Keratinocyte (primary cell): ENCODE measurements at regions not wholly inside any gene's neighbourhood (a gene's known extent, or its start where the extent isn't known, plus 50 kb on each side); places are given as distances from the start of the nearest gene placed in this dataset.

Source experiments
- DNase-seq: peaks from one replicate; pipeline ENCODE4 v3.0.0-alpha.2; 2011; ENCODE audit warnings: low read depth, missing footprints, low spot score
- FAIRE-seq: peaks from 2 replicates; lab custom pipeline; 2011; peaks lifted over from hg19 to GRCh38; lab: Jason Lieb, UNC
- H2AFZ ChIP-seq: 2 replicates; pipeline ENCODE4 v1.6.0; 2012; ENCODE audit warnings: low read length, control low read depth, inconsistent platforms; ENCODE audit not compliant: control insufficient read depth
- H3K27ac ChIP-seq: 2 replicates; pipeline ENCODE4 v1.5.1; 2011; ENCODE audit warnings: low read length; ENCODE audit not compliant: control insufficient read depth, insufficient read depth
- H3K27me3 ChIP-seq: 3 replicates; pipeline ENCODE4 v1.6.0; 2011; ENCODE audit warnings: low read length; ENCODE audit not compliant: control insufficient read depth, insufficient read depth; ENCODE audit errors: extremely low read depth
- H3K36me3 ChIP-seq, 2 experiments: 2 replicates in 1 of 2; 3 replicates in 1 of 2; pipeline ENCODE4 v1.5.1; 2011; ENCODE audit warnings: low read length in 2 of 2, mild to moderate bottlenecking in 1 of 2; ENCODE audit not compliant: control insufficient read depth in 2 of 2, insufficient read depth in 2 of 2; ENCODE audit errors: extremely low read depth in 1 of 2
- H3K4me1 ChIP-seq: 3 replicates; pipeline ENCODE4 v1.5.1; 2011; ENCODE audit warnings: low read length; ENCODE audit not compliant: control insufficient read depth, insufficient read depth; ENCODE audit errors: extremely low read depth
- H3K4me2 ChIP-seq: 3 replicates; pipeline ENCODE4 v1.6.0; 2011; ENCODE audit warnings: low read depth, low read length; ENCODE audit not compliant: control insufficient read depth, insufficient read depth; ENCODE audit errors: extremely low read depth
- H3K4me3 ChIP-seq, 3 experiments: fragments of 200-600 bp in 1 of 3; sonication (generic) in 1 of 3; 2 replicates in 2 of 3; 3 replicates in 1 of 3; pipeline ENCODE4 v1.5.1; 2011 to 2016; ENCODE audit warnings: low read length in 3 of 3, mild to moderate bottlenecking in 3 of 3, control low read depth in 2 of 3, inconsistent platforms in 1 of 3, low read depth in 1 of 3, mixed read lengths in 1 of 3, mixed run types in 1 of 3, moderate library complexity in 1 of 3; ENCODE audit not compliant: control insufficient read depth in 2 of 3, insufficient read depth in 2 of 3; ENCODE audit errors: extremely low read depth in 1 of 3
- H3K79me2 ChIP-seq: 2 replicates; pipeline ENCODE4 v1.6.0; 2012; ENCODE audit warnings: low read length; ENCODE audit not compliant: control insufficient read depth, insufficient read depth
- H3K9ac ChIP-seq: 3 replicates; pipeline ENCODE4 v1.6.0; 2011; ENCODE audit warnings: low read length; ENCODE audit not compliant: control insufficient read depth, insufficient read depth; ENCODE audit errors: extremely low read depth
- H3K9me1 ChIP-seq: 3 replicates; pipeline ENCODE4 v1.6.0; 2011; ENCODE audit warnings: low read length; ENCODE audit not compliant: control insufficient read depth, insufficient read depth; ENCODE audit errors: extremely low read depth
- H3K9me3 ChIP-seq: 2 replicates; pipeline ENCODE4 v1.5.1; 2012; ENCODE audit warnings: low read depth, low read length; ENCODE audit not compliant: control insufficient read depth
- H4K20me1 ChIP-seq: 3 replicates; pipeline ENCODE4 v1.6.0; 2011; ENCODE audit warnings: low read length; ENCODE audit not compliant: control insufficient read depth, insufficient read depth; ENCODE audit errors: extremely low read depth
- CTCF ChIP-seq, 3 experiments: IDR thresholded peaks in 1 of 3; conservative IDR thresholded peaks in 1 of 3; optimal IDR thresholded peaks in 1 of 3; 2 replicates in 2 of 3; 3 replicates in 1 of 3; pipeline versions ENCODE3 to v1.5.1; 2011; ENCODE audit warnings: low read length in 3 of 3, mild to moderate bottlenecking in 3 of 3, moderate library complexity in 2 of 3, control low read depth in 1 of 3, inconsistent platforms in 1 of 3; ENCODE audit not compliant: insufficient read depth in 2 of 3; ENCODE audit errors: extremely low read depth in 1 of 3
- EZH2 ChIP-seq: IDR thresholded peaks from one replicate; pipeline ENCODE4 v1.6.1; 2012; ENCODE audit warnings: inconsistent platforms, mild to moderate bottlenecking, low read length, moderate library complexity
- dilution Hi-C: fragments of 300-500 bp; cut with MboI; formaldehyde crosslinking; loops from one replicate; pipeline ENCODE4 v1.7.0; 2020; ENCODE audit warnings: low sequenced_read_pairs; ENCODE audit not compliant: extremely low pct_ligation_motif_present

- no peaks in the 10 kb centered on the region for H4K20me1 ChIP-seq
- no peaks in the 10 kb centered on the region for H3K9me1 ChIP-seq
- H2AFZ ChIP-seq = no peak overlapping the region
- no peak overlapping the region for H3K27ac ChIP-seq
- no peaks in the 10 kb centered on the region for H3K4me1 ChIP-seq
- dilution Hi-C loops = no loop called here
- H3K9me3 ChIP-seq = peaks cover 5% of the 10 kb centered on the region
- DNase-seq (no peak), FAIRE-seq (no peak)
- H3K9ac ChIP-seq = no peak overlapping the region
- no peak overlapping the region for H3K4me3 ChIP-seq
- no peak overlapping the region for H3K4me2 ChIP-seq
- H3K79me2 ChIP-seq = no peaks in the 10 kb centered on the region
- TF ChIP-seq CTCF (optimal IDR thresholded peaks at IDR 0.05 in 1 of 3, IDR thresholded peaks at IDR 0.05 in 1 of 3, conservative IDR thresholded peaks at IDR 0.05 in 1 of 3; ENCODE audit: extremely low read depth in 1 of 3, insufficient read depth in 2 of 3, low read length in 3 of 3) (no peak), EZH2 (no peak)
- no peaks in the 10 kb centered on the region for H3K27me3 ChIP-seq
- no peaks in the 10 kb centered on the region for H3K36me3 ChIP-seq
Measured at GRCh38 chr22:47995718-47996117, 1233.3 kb downstream of the TBC1D22A start.

- no peak overlapping the region for H3K4me3 ChIP-seq
- no peak overlapping the region for H3K9ac ChIP-seq
- DNase-seq = no peak
- H3K79me2 ChIP-seq = no peaks in the 10 kb centered on the region
- FAIRE-seq = no peak
- no peak overlapping the region for H2AFZ ChIP-seq
- H3K4me1 ChIP-seq = no peaks in the 10 kb centered on the region
- no peak overlapping the region for H3K4me2 ChIP-seq
- H3K27me3 ChIP-seq = no peaks in the 10 kb centered on the region
- no peaks in the 10 kb centered on the region for H3K36me3 ChIP-seq
- no peaks in the 10 kb centered on the region for H3K9me1 ChIP-seq
- TF ChIP-seq EZH2 = no peak
- no peak for TF ChIP-seq CTCF (optimal IDR thresholded peaks at IDR 0.05 in 1 of 3, IDR thresholded peaks at IDR 0.05 in 1 of 3, conservative IDR thresholded peaks at IDR 0.05 in 1 of 3; ENCODE audit: extremely low read depth in 1 of 3, insufficient read depth in 2 of 3, low read length in 3 of 3)
- peaks cover 5% of the 10 kb centered on the region for H3K9me3 ChIP-seq
- dilution Hi-C loops = no loop called here
- H3K27ac ChIP-seq = no peak overlapping the region
- no peaks in the 10 kb centered on the region for H4K20me1 ChIP-seq
Measured at GRCh38 chr22:47995264-47995627, 1232.8 kb downstream of the TBC1D22A start.
